ENCODE measurements at regions not wholly inside any gene's neighbourhood (a gene's known extent, or its start where the extent isn't known, plus 50 kb on each side); places are given as distances from the start of the nearest gene placed in this dataset.

GRCh38 chr3:107446706-107447105 is 69.5 kb downstream of the CCDC54 start:
- TF ChIP-seq CTCF (IDR thresholded peaks at IDR 0.05; ENCODE audit: low read depth, low read length, missing input control): no peak
- no peak for TF ChIP-seq TAF1 (conservative IDR thresholded peaks at IDR 0.05)
- TF ChIP-seq RAD21 (IDR thresholded peaks at IDR 0.05): no peak
- TF ChIP-seq ZBTB33 (IDR thresholded peaks at IDR 0.05): no peak
- TF ChIP-seq JUND (IDR thresholded peaks at IDR 0.05): no peak
- no peak for TF ChIP-seq SP1 (IDR thresholded peaks at IDR 0.05)
- no peak for TF ChIP-seq FOXA1 (IDR thresholded peaks at IDR 0.05)
- TF ChIP-seq HNF4A (conservative IDR thresholded peaks at IDR 0.05): no peak
- no peak for TF ChIP-seq YY1 (IDR thresholded peaks at IDR 0.05)
- TF ChIP-seq MAX (IDR thresholded peaks at IDR 0.05): no peak
- no peak for TF ChIP-seq EGR1 (IDR thresholded peaks at IDR 0.05; ENCODE audit: low read depth in 2 of 2)
